SK-N-SH (cell line): ENCODE measurements at regions not wholly inside any gene's neighbourhood (a gene's known extent, or its start where the extent isn't known, plus 50 kb on each side); places are given as distances from the start of the nearest gene placed in this dataset.

ENCODE experiments used
- CTCF ChIA-PET: fragments of 300-600, 350-600 bp; formaldehyde crosslinking; extraction: SDS; loops from one replicate; lab custom pipeline; 2021; lab: Yijun Ruan, JAX
- POLR2A ChIA-PET: fragments of 350-600 bp; sonication (Branson Sonifier 250); formaldehyde crosslinking; extraction: SDS; loops from one replicate; lab custom pipeline; 2020; ENCODE audit warnings: antibody characterized with exemption, inconsistent platforms; lab: Yijun Ruan, JAX
- DNase-seq: peaks from one replicate; pipeline ENCODE4 v3.0.0; 2012
- H2AFZ ChIP-seq: fragments of 200-600 bp; sonication (generic); 2 replicates; pipeline ENCODE4 v1.8.1; 2016; ENCODE audit warnings: antibody characterized with exemption, mild to moderate bottlenecking, low read depth
- H3F3A ChIP-seq: fragments of 200-600 bp; sonication (generic); replicated peaks from 2 replicates; pipeline ENCODE3; 2016; ENCODE audit warnings: antibody characterized with exemption, mild to moderate bottlenecking; ENCODE audit not compliant: insufficient read depth
- H3K27ac ChIP-seq, 2 experiments: fragments of 200-500 bp in 1 of 2; fragments of 200-600 bp in 1 of 2; sonication (Bioruptor generic) in 1 of 2; sonication (generic), shearing (Covaris generic) in 1 of 2; 2 replicates each; pipeline versions ENCODE4 v1.5.1 to v1.6.1; 2014 to 2016; ENCODE audit warnings: low read depth in 2 of 2, inconsistent platforms in 1 of 2, low read length in 1 of 2, mild to moderate bottlenecking in 1 of 2, mixed read lengths in 1 of 2
- H3K27me3 ChIP-seq: fragments of 200-600 bp; sonication (generic), shearing (Covaris generic); 2 replicates; pipeline ENCODE4 v1.6.1; 2016; ENCODE audit warnings: mixed run types; ENCODE audit not compliant: insufficient read depth
- H3K36me3 ChIP-seq, 2 experiments: fragments of 200-500 bp in 1 of 2; fragments of 200-600 bp in 1 of 2; sonication (Bioruptor generic) in 1 of 2; sonication (generic) in 1 of 2; replicated peaks in 1 of 2; 2 replicates each; pipeline versions ENCODE3 to v1.5.1; 2014 to 2016; ENCODE audit warnings: low read length in 1 of 2, mild to moderate bottlenecking in 1 of 2; ENCODE audit not compliant: insufficient read depth in 2 of 2, control insufficient read depth in 1 of 2
- H3K4me1 ChIP-seq, 2 experiments: fragments of 200-500 bp in 1 of 2; fragments of 200-600 bp in 1 of 2; sonication (Bioruptor generic) in 1 of 2; sonication (generic), shearing (Covaris generic) in 1 of 2; 2 replicates each; pipeline versions ENCODE4 v1.5.1 to v1.6.1; 2014 to 2016; ENCODE audit warnings: low read depth in 1 of 2, low read length in 1 of 2, mixed run types in 1 of 2; ENCODE audit not compliant: insufficient read depth in 2 of 2, control insufficient read depth in 1 of 2
- H3K4me2 ChIP-seq: fragments of 200-600 bp; sonication (generic), shearing (Covaris generic); 2 replicates; pipeline ENCODE4 v1.6.1; 2017; ENCODE audit warnings: mixed run types
- H3K4me3 ChIP-seq, 2 experiments: fragments of 200-500 bp in 1 of 2; fragments of 200-600 bp in 1 of 2; sonication (Bioruptor generic) in 1 of 2; sonication (generic), shearing (Covaris generic) in 1 of 2; 2 replicates each; pipeline versions ENCODE4 v1.5.1 to v1.8.1; 2014 to 2016; ENCODE audit warnings: low read depth in 2 of 2, inconsistent platforms in 1 of 2, low read length in 1 of 2, mild to moderate bottlenecking in 1 of 2, mixed read lengths in 1 of 2, moderate library complexity in 1 of 2
- H3K79me2 ChIP-seq: fragments of 200-600 bp; sonication (generic); 2 replicates; pipeline ENCODE4 v1.8.1; 2017; ENCODE audit warnings: mild to moderate bottlenecking; ENCODE audit not compliant: insufficient read depth
- H3K9ac ChIP-seq: fragments of 200-600 bp; sonication (generic); 2 replicates; pipeline ENCODE4 v1.6.1; 2017; ENCODE audit warnings: mixed run types
- H3K9me2 ChIP-seq: fragments of 200-600 bp; sonication (generic); 2 replicates; pipeline ENCODE4 v1.6.1; 2017; ENCODE audit warnings: mixed run types
- H3K9me3 ChIP-seq: fragments of 200-600 bp; sonication (generic); 2 replicates; pipeline ENCODE4 v1.6.1; 2017; ENCODE audit warnings: mixed run types, mild to moderate bottlenecking, moderate library complexity
- H4K20me1 ChIP-seq: fragments of 200-600 bp; sonication (generic); 2 replicates; pipeline ENCODE4 v1.6.1; 2017; ENCODE audit warnings: mild to moderate bottlenecking, mixed run types; ENCODE audit not compliant: insufficient read depth
- CHD2 ChIP-seq: fragments of 150-350 bp; IDR thresholded peaks from 2 replicates; pipeline ENCODE4 v1.6.1; 2018; ENCODE audit warnings: low read length; ENCODE audit not compliant: partially characterized antibody
- EZH2phosphoT487 ChIP-seq: fragments of 200-600 bp; sonication (generic); IDR thresholded peaks from 2 replicates; pipeline ENCODE4 v1.6.1; 2017; ENCODE audit warnings: low read depth, mixed run types, mild to moderate bottlenecking, antibody characterized with exemption, moderate library complexity, borderline replicate concordance
- FOSL2 ChIP-seq: IDR thresholded peaks from 2 replicates; pipeline ENCODE4 v1.4.0; 2012; ENCODE audit warnings: low read depth, mild to moderate bottlenecking, moderate library complexity, borderline replicate concordance
- GABPA ChIP-seq: IDR thresholded peaks from 2 replicates; pipeline ENCODE4 v1.4.0; 2012; ENCODE audit warnings: low read depth, mild to moderate bottlenecking
- POLR2AphosphoS5 ChIP-seq: IDR thresholded peaks from 2 replicates; pipeline ENCODE4 v1.6.1; 2012; ENCODE audit warnings: low read depth, low read length
- RCOR1 ChIP-seq: fragments of 150-350 bp; IDR thresholded peaks from 2 replicates; pipeline ENCODE4 v1.6.1; 2017; ENCODE audit warnings: antibody characterized with exemption, low read length
- TCF12 ChIP-seq: IDR thresholded peaks from 2 replicates; pipeline ENCODE4 v1.4.0; 2012
- WGBS: methylation state at CpG from one replicate; pipeline ENCODE4 v1.1.6; 2017; ENCODE audit warnings: low lambda C conversion rate; 5-methylcytosine and 5-hydroxymethylcytosine counted together
- TF ChIP-seq, protein P1 (sequence below): fragments of 150-350 bp; IDR thresholded peaks from 2 replicates; pipeline ENCODE4 v1.6.1; 2017; ENCODE audit warnings: antibody characterized with exemption, low read length, low read depth, borderline replicate concordance
- TF ChIP-seq, protein P2 (sequence below): fragments of 200-600 bp; sonication (generic); IDR thresholded peaks from 2 replicates; pipeline ENCODE4 v1.6.1; 2017; ENCODE audit warnings: antibody characterized with exemption, mild to moderate bottlenecking, moderate library complexity
- TF ChIP-seq, protein P3 (sequence below): IDR thresholded peaks from 2 replicates; pipeline ENCODE4 v1.4.0; 2012; ENCODE audit warnings: low read depth, borderline replicate concordance
- TF ChIP-seq, protein P4 (sequence below): IDR thresholded peaks from 2 replicates; pipeline ENCODE4; 2012

DNA sequence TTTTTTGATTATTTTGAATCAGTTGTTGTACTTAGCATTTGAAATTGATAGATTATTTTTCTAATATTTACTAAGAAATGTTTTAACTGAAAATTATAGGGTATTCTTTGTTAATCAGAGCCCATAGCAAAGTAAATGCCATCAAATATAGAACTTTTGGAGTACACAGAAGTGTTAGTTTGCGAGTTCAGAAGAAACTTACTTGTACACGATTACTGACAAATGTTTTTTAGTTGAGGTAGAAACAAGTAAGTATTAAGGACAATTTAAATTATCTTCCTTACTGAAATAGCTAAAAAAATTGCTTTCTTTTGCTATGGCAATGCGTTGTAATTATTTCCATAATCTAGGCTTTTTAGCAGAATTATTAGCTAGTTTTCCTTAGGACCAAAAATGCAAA lies 692.2 kb downstream of the USP25 start:
- H3K79me2 ChIP-seq: no peaks in the 10 kb centered on the region
- 60% methylated on average over 3 of the region's 3 CpGs for WGBS
- no peaks in the 10 kb centered on the region for H3F3A ChIP-seq
- POLR2A ChIA-PET: no interaction called here
- H3K9me2 ChIP-seq: no peaks in the 10 kb centered on the region
- peaks cover 0 to 6% of the 10 kb centered on the region in 2 experiments; a peak in 2 of 4 replicates for H3K4me1 ChIP-seq
- no peak for DNase-seq
- H3K27ac ChIP-seq: no peak overlapping the region; a peak in 2 of 4 replicates
- CTCF ChIA-PET: no interaction called here
- no peaks in the 10 kb centered on the region for H3K36me3 ChIP-seq
- no peak for TF ChIP-seq EZH2phosphoT487
- no peak for TF ChIP-seq RCOR1
- TF ChIP-seq, protein P1, sequence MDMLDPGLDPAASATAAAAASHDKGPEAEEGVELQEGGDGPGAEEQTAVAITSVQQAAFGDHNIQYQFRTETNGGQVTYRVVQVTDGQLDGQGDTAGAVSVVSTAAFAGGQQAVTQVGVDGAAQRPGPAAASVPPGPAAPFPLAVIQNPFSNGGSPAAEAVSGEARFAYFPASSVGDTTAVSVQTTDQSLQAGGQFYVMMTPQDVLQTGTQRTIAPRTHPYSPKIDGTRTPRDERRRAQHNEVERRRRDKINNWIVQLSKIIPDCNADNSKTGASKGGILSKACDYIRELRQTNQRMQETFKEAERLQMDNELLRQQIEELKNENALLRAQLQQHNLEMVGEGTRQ: no peak
- TF ChIP-seq FOSL2: no peak
- TF ChIP-seq, protein P2, sequence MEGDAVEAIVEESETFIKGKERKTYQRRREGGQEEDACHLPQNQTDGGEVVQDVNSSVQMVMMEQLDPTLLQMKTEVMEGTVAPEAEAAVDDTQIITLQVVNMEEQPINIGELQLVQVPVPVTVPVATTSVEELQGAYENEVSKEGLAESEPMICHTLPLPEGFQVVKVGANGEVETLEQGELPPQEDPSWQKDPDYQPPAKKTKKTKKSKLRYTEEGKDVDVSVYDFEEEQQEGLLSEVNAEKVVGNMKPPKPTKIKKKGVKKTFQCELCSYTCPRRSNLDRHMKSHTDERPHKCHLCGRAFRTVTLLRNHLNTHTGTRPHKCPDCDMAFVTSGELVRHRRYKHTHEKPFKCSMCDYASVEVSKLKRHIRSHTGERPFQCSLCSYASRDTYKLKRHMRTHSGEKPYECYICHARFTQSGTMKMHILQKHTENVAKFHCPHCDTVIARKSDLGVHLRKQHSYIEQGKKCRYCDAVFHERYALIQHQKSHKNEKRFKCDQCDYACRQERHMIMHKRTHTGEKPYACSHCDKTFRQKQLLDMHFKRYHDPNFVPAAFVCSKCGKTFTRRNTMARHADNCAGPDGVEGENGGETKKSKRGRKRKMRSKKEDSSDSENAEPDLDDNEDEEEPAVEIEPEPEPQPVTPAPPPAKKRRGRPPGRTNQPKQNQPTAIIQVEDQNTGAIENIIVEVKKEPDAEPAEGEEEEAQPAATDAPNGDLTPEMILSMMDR: no peak
- no peak for TF ChIP-seq POLR2AphosphoS5
- TF ChIP-seq, protein P3, sequence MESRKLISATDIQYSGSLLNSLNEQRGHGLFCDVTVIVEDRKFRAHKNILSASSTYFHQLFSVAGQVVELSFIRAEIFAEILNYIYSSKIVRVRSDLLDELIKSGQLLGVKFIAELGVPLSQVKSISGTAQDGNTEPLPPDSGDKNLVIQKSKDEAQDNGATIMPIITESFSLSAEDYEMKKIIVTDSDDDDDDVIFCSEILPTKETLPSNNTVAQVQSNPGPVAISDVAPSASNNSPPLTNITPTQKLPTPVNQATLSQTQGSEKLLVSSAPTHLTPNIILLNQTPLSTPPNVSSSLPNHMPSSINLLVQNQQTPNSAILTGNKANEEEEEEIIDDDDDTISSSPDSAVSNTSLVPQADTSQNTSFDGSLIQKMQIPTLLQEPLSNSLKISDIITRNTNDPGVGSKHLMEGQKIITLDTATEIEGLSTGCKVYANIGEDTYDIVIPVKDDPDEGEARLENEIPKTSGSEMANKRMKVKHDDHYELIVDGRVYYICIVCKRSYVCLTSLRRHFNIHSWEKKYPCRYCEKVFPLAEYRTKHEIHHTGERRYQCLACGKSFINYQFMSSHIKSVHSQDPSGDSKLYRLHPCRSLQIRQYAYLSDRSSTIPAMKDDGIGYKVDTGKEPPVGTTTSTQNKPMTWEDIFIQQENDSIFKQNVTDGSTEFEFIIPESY: no peak
- TF ChIP-seq TCF12: no peak
- TF ChIP-seq CHD2: no peak
- no peak overlapping the region for H3K9ac ChIP-seq
- H3K4me2 ChIP-seq: no peak overlapping the region
- no peaks in the 10 kb centered on the region for H3K9me3 ChIP-seq
- no peaks in the 10 kb centered on the region for H3K27me3 ChIP-seq
- H2AFZ ChIP-seq: no peak overlapping the region
- H3K4me3 ChIP-seq: no peak overlapping the region
- no peaks in the 10 kb centered on the region for H4K20me1 ChIP-seq

DNA sequence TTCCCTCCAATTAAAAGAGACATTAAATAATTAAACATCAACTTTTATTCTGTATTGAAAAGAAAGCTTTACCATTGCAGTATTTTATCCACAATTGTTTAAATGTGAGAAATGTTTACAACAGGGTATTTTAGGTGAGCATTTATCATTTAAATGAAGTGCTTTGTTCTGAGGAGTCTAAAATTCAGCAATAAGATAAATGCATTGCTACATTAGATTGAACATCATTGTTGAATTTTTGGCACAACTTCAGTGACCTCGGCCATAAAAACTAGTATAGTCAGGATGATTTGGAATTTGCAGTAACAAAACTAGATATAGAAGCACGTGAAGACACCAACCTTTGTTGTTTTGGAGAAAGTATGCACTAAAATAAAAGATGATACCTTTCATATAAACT lies 692.9 kb downstream of the USP25 start:
- Histone ChIP-seq H3K9me2 (no peaks in the 10 kb centered on the region), H3K4me2 (no peak overlapping the region), H2AFZ (no peak overlapping the region), H3K4me1 (peaks cover 0 to 6% of the 10 kb centered on the region in 2 experiments; a peak in 2 of 4 replicates), H3F3A (no peaks in the 10 kb centered on the region), H4K20me1 (no peaks in the 10 kb centered on the region), H3K9ac (no peak overlapping the region), H3K27me3 (no peaks in the 10 kb centered on the region), H3K79me2 (no peaks in the 10 kb centered on the region), H3K9me3 (no peaks in the 10 kb centered on the region), H3K36me3 (no peaks in the 10 kb centered on the region), H3K27ac (peak overlapping the region in 1 of 2 experiments; percentile 53; a peak in 1 of 4 replicates), H3K4me3 (no peak overlapping the region)
- POLR2A ChIA-PET: no interaction called here
- DNase-seq: no peak
- WGBS: 23% methylated on average over 2 of the region's 2 CpGs
- TF ChIP-seq, protein P4, sequence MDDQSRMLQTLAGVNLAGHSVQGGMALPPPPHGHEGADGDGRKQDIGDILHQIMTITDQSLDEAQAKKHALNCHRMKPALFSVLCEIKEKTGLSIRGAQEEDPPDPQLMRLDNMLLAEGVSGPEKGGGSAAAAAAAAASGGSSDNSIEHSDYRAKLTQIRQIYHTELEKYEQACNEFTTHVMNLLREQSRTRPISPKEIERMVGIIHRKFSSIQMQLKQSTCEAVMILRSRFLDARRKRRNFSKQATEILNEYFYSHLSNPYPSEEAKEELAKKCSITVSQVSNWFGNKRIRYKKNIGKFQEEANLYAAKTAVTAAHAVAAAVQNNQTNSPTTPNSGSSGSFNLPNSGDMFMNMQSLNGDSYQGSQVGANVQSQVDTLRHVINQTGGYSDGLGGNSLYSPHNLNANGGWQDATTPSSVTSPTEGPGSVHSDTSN: no peak
- TF ChIP-seq GABPA (no peak), CHD2 (no peak)
- CTCF ChIA-PET: no interaction called here
